IgD-negative memory B cell (primary cell): ENCODE measurements at regions not wholly inside any gene's neighbourhood (a gene's known extent, or its start where the extent isn't known, plus 50 kb on each side); places are given as distances from the start of the nearest gene placed in this dataset.
A peak's percentile ranks its signal among the peaks of the same experiment; 100 is the strongest.
"Not testable (repeated sequence)": the region's sequence is repeated elsewhere in the genome, so short reads cannot be mapped to it uniquely, and the experiment has no call there.

Experiments used
- H3K27ac Mint-ChIP-seq, 3 donors: one replicate each; pipeline ENCODE4 v1.8.0; 2020 to 2022; ENCODE audit warnings: mild to moderate bottlenecking in 3 of 3, mixed read lengths in 3 of 3, moderate library complexity in 1 of 3
- H3K27me3 Mint-ChIP-seq: one replicate; pipeline ENCODE4 v1.8.0; 2021; ENCODE audit warnings: mixed read lengths
- H3K36me3 Mint-ChIP-seq: one replicate; pipeline ENCODE4 v1.8.0; 2020; ENCODE audit warnings: mild to moderate bottlenecking, mixed read lengths
- H3K4me1 Mint-ChIP-seq, 3 donors: one replicate each; pipeline ENCODE4 v1.8.0; 2020 to 2022; ENCODE audit warnings: mixed read lengths in 3 of 3, mild to moderate bottlenecking in 1 of 3
- H3K4me3 Mint-ChIP-seq, 4 donors: one replicate each; pipeline ENCODE4 v1.8.0; 2020 to 2022; ENCODE audit warnings: mild to moderate bottlenecking in 4 of 4, mixed read lengths in 4 of 4, moderate library complexity in 3 of 4
- H3K9me3 Mint-ChIP-seq, 3 donors: one replicate each; pipeline ENCODE4 v1.8.0; 2020 to 2021; ENCODE audit warnings: mixed read lengths in 3 of 3, mild to moderate bottlenecking in 1 of 3

- Mint-ChIP-seq H3K36me3 (no peaks in the 10 kb centered on the region), H3K27ac (no peak overlapping the region), H3K4me3 (no peak overlapping the region), H3K4me1 (no peaks in the 10 kb centered on the region), H3K9me3 (no peaks in the 10 kb centered on the region), H3K27me3 (peaks cover 4% of the 10 kb centered on the region)
Observed at GRCh38 chr10:21363731-21364104, 161.8 kb downstream of the SKIDA1 start.

- Mint-ChIP-seq H3K4me3 (no peak overlapping the region), H3K36me3 (no peaks in the 10 kb centered on the region), H3K4me1 (no peaks in the 10 kb centered on the region), H3K27me3 (peaks cover 4% of the 10 kb centered on the region), H3K9me3 (no peaks in the 10 kb centered on the region), H3K27ac (no peak overlapping the region)
Observed at GRCh38 chr10:21363092-21363730, 162.3 kb downstream of the SKIDA1 start.

- H3K27ac Mint-ChIP-seq: no peak overlapping the region
- no peaks in the 10 kb centered on the region for H3K4me1 Mint-ChIP-seq
- H3K9me3 Mint-ChIP-seq: no peaks in the 10 kb centered on the region
- H3K27me3 Mint-ChIP-seq: peaks cover 3% of the 10 kb centered on the region
- H3K4me3 Mint-ChIP-seq: no peak overlapping the region
- H3K36me3 Mint-ChIP-seq: peaks cover 2% of the 10 kb centered on the region
Observed at GRCh38 chr10:21359202-21359601, 166.3 kb downstream of the SKIDA1 start.

- no peaks in the 10 kb centered on the region for H3K4me1 Mint-ChIP-seq
- H3K36me3 Mint-ChIP-seq: peaks cover 2% of the 10 kb centered on the region
- H3K27me3 Mint-ChIP-seq: no peaks in the 10 kb centered on the region
- peaks cover 0 to 8% (median 5%) of the 10 kb centered on the region in 3 donors for H3K9me3 Mint-ChIP-seq
- H3K4me3 Mint-ChIP-seq: no peak overlapping the region
- peak overlapping the region in 1 of 3 donors; percentile 12 for H3K27ac Mint-ChIP-seq
Observed at GRCh38 chr10:21355591-21356011, 169.9 kb downstream of the SKIDA1 start.

- H3K9me3 Mint-ChIP-seq: peaks cover 4 to 8% (median 8%) of the 10 kb centered on the region in 3 donors
- H3K27me3 Mint-ChIP-seq: no peaks in the 10 kb centered on the region
- no peaks in the 10 kb centered on the region for H3K4me1 Mint-ChIP-seq
Observed at GRCh38 chr10:21352886-21353285, 172.6 kb downstream of the SKIDA1 start.

GRCh38 chr10:21351594-21351993, 173.9 kb downstream of the SKIDA1 start:
- H3K27me3 Mint-ChIP-seq, H3K4me1 Mint-ChIP-seq, H3K27ac Mint-ChIP-seq, H3K4me3 Mint-ChIP-seq, H3K36me3 Mint-ChIP-seq: not testable (repeated sequence)
- peaks cover 5 to 15% (median 8%) of the 10 kb centered on the region in 3 donors for H3K9me3 Mint-ChIP-seq

More at GRCh38 chr10:21352886-21353285, 172.6 kb downstream of the SKIDA1 start:
- Mint-ChIP-seq H3K27ac (no peak overlapping the region), H3K36me3 (peaks cover 2% of the 10 kb centered on the region), H3K4me3 (no peak overlapping the region)

GRCh38 chr10:21349912-21350286, 175.6 kb downstream of the SKIDA1 start:
- peaks cover 7 to 15% (median 8%) of the 10 kb centered on the region in 3 donors for H3K9me3 Mint-ChIP-seq
- no peaks in the 10 kb centered on the region for H3K27me3 Mint-ChIP-seq
- H3K4me1 Mint-ChIP-seq: no peaks in the 10 kb centered on the region
- H3K4me3 Mint-ChIP-seq: no peak overlapping the region
- no peaks in the 10 kb centered on the region for H3K36me3 Mint-ChIP-seq
- no peak overlapping the region for H3K27ac Mint-ChIP-seq

- H3K4me3 Mint-ChIP-seq: no peak overlapping the region
- H3K4me1 Mint-ChIP-seq: no peaks in the 10 kb centered on the region
- no peaks in the 10 kb centered on the region for H3K27me3 Mint-ChIP-seq
- no peaks in the 10 kb centered on the region for H3K36me3 Mint-ChIP-seq
- H3K27ac Mint-ChIP-seq: no peak overlapping the region
- H3K9me3 Mint-ChIP-seq: peaks cover 7 to 15% (median 10%) of the 10 kb centered on the region in 3 donors
Observed at GRCh38 chr10:21347785-21348170, 177.7 kb downstream of the SKIDA1 start.

GRCh38 chr10:21347043-21347784, 178.3 kb downstream of the SKIDA1 start:
- H3K27ac Mint-ChIP-seq: no peak overlapping the region
- no peaks in the 10 kb centered on the region for H3K36me3 Mint-ChIP-seq
- H3K27me3 Mint-ChIP-seq: no peaks in the 10 kb centered on the region
- no peak overlapping the region for H3K4me3 Mint-ChIP-seq
- no peaks in the 10 kb centered on the region for H3K4me1 Mint-ChIP-seq
- peaks cover 7 to 15% (median 10%) of the 10 kb centered on the region in 3 donors for H3K9me3 Mint-ChIP-seq

- H3K4me1 Mint-ChIP-seq: no peaks in the 10 kb centered on the region
- peaks cover 1 to 7% (median 3%) of the 10 kb centered on the region in 3 donors for H3K9me3 Mint-ChIP-seq
- H3K27ac Mint-ChIP-seq: no peak overlapping the region
- no peak overlapping the region for H3K4me3 Mint-ChIP-seq
- peaks cover 2% of the 10 kb centered on the region for H3K27me3 Mint-ChIP-seq
- H3K36me3 Mint-ChIP-seq: no peaks in the 10 kb centered on the region
Observed at GRCh38 chr10:21343087-21343486, 182.4 kb downstream of the SKIDA1 start.

- not testable (repeated sequence) for H3K9me3 Mint-ChIP-seq, H3K27me3 Mint-ChIP-seq, H3K27ac Mint-ChIP-seq, H3K36me3 Mint-ChIP-seq, H3K4me3 Mint-ChIP-seq, H3K4me1 Mint-ChIP-seq
Observed at GRCh38 chr10:21342499-21342898, 183.0 kb downstream of the SKIDA1 start.

GRCh38 chr10:21340331-21340730, 185.2 kb downstream of the SKIDA1 start:
- no peak overlapping the region for H3K4me3 Mint-ChIP-seq
- no peaks in the 10 kb centered on the region for H3K36me3 Mint-ChIP-seq
- peaks cover 2% of the 10 kb centered on the region for H3K27me3 Mint-ChIP-seq
- H3K27ac Mint-ChIP-seq: no peak overlapping the region
- peaks cover 0 to 7% (median 3%) of the 10 kb centered on the region in 3 donors for H3K9me3 Mint-ChIP-seq
- no peaks in the 10 kb centered on the region for H3K4me1 Mint-ChIP-seq

- H3K36me3 Mint-ChIP-seq: no peaks in the 10 kb centered on the region
- H3K4me1 Mint-ChIP-seq: no peaks in the 10 kb centered on the region
- H3K4me3 Mint-ChIP-seq: no peak overlapping the region
- peaks cover 3% of the 10 kb centered on the region for H3K27me3 Mint-ChIP-seq
- peaks cover 2 to 8% (median 3%) of the 10 kb centered on the region in 3 donors for H3K9me3 Mint-ChIP-seq
- H3K27ac Mint-ChIP-seq: no peak overlapping the region
Observed at GRCh38 chr10:21337171-21337792, 188.2 kb downstream of the SKIDA1 start.

- H3K27ac Mint-ChIP-seq: no peak overlapping the region
- H3K27me3 Mint-ChIP-seq: peaks cover 3% of the 10 kb centered on the region
- no peak overlapping the region for H3K4me3 Mint-ChIP-seq
- no peaks in the 10 kb centered on the region for H3K36me3 Mint-ChIP-seq
- H3K4me1 Mint-ChIP-seq: no peaks in the 10 kb centered on the region
- peaks cover 2 to 8% (median 3%) of the 10 kb centered on the region in 3 donors for H3K9me3 Mint-ChIP-seq
Observed at GRCh38 chr10:21336476-21337170, 188.9 kb downstream of the SKIDA1 start.
